HG02884 (cell line): ENCODE measurements at regions not wholly inside any gene's neighbourhood (a gene's known extent, or its start where the extent isn't known, plus 50 kb on each side); places are given as distances from the start of the nearest gene placed in this dataset.
"Not testable (repeated sequence)": the region's sequence is repeated elsewhere in the genome, so short reads cannot be mapped to it uniquely, and the experiment has no call there.

Experiments
- ATAC-seq: cut with Tn5 transposase; IDR thresholded peaks from one replicate; pipeline ENCODE4 v1.9.1; 2021; ENCODE audit warnings: mild to moderate bottlenecking, moderate library complexity; ENCODE audit not compliant: unreplicated experiment

DNA sequence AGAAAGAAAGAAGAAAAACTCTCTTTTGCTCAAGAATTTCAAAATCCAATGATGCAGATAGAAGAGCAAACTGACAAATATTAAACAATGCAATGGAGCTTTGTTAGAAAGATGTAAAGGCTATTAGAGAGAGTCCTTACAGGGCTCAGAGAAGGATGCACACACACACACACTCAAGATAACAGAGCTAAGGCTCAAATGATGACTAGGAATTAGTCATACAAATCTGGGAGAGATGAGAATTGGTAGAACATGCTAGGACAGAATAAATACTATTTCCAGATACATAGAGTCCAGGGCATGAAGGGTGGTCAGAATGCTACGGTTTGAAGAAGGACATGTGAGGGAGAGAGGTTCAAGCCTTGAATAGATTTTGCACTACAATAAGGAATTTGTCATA, 650.1 kb upstream of the MDGA2 start:
- ATAC-seq, result no peak

DNA sequence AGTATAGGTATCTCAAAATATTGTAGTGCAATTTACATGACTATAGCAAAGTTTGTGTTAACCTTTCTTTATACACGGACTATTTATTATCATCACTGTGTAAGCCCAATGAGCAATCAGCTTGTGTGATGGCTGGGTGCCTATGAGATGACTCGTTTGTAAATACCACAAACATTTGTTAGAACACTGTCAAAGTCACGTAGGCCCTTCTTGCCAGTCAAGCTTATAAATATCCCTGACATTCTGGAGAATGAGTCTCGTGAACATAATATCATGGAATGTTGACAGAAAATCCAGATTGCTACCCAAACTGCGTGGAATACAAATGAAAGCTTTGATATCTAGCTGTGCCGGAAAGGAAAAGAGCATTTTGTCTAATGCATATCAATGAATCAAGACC, 648.3 kb upstream of the MDGA2 start:
- ATAC-seq, result no peak

DNA sequence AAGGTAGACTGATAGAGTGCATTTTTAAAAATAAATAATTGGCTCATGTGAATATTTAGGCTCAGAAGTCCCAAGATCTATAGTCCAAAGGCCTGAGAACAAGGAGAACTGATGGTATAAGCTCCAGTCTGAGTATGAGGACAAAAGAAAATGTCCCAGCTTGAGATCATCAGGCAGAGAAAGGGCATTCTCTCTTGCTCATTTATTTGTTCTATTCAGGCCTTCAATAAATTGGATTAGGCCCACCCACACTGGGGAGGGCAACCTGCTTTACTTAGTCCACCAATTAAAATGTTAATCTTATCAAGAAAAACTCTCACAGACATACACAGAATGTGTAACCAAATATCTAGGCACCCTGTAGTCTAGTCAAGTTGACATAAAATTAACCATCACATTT, 644.4 kb upstream of the MDGA2 start:
- ATAC-seq, result no peak

DNA sequence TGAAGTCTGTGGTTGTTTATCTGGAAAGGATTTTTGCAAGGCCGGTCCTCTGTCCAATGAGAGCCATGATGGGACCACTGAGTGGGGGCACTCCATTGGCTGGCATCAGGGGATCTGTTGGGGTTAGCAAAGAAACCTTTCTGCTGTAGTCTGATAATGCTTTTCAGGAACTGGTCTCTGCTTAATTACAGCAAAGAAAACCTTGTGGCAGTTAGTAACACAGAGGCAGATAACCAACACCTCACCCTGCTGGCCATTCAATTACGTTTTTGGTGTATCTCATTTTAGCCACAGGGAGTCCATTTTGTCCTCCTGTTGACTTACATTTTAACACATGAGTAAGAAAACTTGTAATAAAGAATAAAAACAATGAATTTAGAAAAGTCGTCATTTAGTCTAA, 629.3 kb upstream of the MDGA2 start:
- ATAC-seq, result no peak

DNA sequence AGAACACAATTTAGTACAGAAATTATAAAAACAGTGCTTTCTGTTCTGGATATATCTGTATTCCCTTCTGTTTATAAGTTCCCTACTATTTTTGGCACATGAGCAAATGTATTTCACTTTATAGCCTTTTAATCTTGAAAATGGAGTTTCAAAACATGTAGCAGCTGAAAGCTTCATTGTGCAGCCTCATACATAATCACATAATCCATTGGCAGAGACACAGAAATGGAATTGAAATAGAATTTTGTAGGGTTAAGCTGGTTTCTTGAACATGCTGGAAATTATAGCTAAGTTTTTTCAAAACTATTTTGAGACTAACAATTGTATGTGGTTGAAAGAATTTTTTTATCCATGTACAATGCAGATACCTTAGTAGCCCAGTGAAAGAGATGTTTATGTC, 614.3 kb upstream of the MDGA2 start:
- ATAC-seq, result no peak

DNA sequence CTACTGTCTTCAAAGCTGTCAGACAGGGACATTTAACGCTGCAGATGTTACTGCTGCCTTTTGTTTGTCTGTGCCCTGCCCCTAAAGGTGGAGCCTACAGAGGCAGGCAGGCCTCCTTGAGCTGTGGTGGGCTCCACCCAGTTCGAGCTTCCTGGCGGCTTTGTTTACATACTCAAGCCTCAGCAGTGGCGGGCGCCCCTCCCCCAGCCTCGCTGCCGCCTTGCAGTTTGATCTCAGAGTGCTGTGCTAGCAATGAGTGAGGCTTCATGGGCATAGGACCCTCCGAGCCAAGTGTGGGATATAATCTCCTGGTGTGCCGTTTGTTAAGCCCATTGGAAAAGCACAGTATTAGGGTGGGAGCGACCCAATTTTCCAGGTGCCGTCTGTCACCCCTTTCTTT, 609.8 kb upstream of the MDGA2 start:
- not testable (repeated sequence) for ATAC-seq

DNA sequence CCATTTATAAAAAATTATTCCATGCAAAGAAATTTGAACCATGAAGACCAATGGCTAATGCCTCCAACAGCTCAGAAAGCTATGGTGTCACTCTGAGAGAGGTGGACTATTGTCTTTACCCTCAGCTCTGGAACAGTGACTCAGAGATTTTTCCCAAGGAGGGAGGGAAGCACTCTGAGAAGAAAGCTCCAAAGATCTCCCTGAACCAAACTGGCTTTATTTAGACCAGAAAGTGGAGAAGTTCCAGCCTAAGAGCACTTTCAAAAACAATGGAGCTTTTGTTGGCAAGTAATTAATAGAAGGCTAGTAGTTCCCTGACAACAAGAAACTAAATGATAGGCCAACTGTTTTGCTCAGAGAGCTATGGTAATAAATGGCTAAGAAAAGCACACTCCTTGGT, 599.9 kb upstream of the MDGA2 start:
- no peak for ATAC-seq

DNA sequence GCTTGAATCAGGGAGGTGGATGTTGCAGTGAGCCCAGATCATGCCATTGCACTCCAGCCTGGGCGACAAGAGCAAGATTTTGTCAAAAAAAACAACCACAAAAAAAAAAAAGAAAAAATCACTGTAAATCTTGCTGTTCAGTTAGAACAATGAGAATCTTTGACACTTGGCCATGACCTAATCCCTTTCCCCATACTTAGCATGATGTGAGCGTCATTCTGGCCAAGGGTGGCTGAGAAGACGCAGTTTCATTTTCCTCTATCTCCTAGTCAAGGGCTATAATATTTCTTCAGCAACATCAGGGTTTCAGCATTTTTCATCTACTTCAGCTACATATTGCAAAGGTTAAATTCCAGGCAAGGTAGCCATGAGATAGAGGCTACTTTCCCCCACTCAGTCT, 599.4 kb upstream of the MDGA2 start:
- ATAC-seq, result no peak

DNA sequence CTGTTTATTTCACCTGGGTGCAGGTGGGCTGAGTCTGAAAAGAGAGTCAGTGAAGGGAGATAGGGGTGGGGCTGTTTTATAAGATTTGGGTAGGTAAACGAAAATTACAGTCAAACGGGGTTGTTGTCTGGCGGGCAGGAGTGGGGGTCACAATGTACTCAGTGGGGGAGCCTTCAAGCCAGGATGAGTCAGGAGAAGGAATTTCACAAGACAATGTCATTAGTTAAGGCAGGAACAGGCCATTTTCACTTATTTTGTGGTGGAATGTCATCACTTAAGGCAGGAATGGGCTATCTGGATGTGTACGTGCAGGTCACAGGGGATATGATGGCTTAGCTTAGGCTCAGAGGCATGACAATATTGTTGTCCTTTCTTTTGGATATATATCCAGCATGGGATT, 592.5 kb upstream of the MDGA2 start:
- not testable (repeated sequence) for ATAC-seq

DNA sequence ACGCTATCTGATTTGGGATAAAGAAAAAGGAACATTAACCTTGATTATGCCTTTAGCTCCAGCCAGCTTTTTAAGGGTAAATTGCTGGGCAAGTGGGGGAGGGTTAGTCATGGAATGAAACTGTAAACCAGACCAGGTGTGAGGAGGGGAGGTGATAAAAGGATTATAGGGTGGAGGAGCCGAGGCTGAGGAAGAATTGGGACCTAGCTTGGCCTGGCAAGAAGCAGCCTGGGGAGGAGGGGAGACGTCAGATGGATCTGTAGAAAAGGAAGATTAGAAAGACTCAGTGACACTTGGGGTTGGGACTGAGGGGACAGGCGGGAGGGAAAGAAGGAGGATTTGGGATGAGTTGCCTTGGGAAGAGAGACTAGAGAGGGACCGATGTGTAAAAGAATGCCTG, 590.8 kb upstream of the MDGA2 start:
- not testable (repeated sequence) for ATAC-seq

DNA sequence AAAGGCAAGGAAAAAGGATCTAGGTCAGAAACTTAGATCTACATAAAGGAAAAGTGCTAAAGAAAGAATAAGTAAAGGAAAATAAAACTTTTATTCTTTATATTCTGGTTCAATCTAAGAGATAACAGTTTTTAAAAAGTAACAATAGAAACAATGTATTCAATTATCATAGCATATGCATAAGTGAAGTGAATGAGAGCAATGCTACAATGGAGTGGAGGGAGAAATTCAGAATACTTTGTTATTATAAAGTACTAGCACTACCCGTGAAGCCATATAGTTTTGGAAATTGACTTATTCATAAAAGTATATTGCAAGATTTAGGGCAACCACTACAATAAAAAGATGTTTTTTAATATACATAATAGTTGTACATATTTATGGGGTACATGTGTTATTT, 586.0 kb upstream of the MDGA2 start:
- no peak for ATAC-seq

DNA sequence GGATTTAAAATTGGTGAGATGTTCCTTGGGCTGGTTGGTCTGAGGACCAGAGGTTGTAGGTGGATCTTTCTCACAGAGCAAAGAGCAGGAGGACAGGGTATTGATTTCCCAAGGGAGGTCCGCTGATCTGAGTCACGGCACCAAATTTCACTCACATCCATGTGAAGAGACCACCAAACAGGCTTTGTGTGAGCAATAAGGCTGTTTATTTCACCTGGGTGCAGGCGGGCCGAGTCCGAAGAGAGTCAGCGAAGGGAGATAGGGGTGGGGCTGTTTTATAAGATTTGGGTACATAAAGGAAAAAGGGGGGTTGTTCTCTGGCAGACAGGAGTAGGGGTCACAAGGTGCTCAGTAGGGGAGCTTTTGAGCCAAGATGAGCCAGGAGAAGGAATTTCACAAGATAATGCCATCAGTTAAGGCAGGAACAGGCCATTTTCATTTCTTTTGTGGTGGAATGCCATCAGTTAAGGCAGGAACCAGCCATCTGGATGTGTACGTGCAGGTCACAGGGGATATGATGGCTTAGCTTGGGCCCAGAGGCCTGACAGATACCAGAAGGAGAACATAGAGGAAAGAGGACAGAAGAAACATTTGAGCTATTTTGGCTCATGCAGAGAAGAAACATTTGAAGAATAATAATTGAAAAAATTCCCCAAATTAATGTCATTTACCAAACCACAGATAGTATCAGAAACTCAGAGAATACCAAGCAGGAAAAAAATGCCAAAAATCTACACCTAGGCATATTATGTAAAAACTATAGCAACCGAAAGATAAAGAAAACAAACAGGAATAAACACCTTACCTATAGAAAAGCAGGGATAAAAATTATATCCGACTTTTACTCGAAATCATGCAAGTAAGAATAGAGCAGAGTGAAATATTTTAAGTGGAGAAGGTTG, 585.2 kb upstream of the MDGA2 start:
- ATAC-seq, result not testable (repeated sequence)

DNA sequence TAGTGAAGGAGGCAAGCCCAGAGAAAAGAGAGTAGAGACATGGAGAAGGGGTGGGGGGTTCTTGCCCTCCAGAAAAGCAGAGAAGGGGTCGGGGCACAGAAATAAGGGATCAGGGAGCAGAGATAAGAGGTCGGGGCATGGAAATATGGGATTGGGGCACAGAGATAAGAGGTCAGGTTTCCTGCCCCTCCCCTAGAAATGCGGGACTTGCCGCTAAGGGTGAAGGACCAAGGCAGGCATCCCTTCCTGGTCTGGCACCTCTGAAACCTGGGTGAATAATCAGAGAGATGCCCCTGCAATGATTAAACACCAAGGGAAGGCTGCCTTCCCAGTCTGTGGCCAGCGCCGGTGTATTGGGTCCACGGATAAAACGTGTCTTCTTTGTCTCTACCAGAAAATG, 584.5 kb upstream of the MDGA2 start:
- not testable (repeated sequence) for ATAC-seq

DNA sequence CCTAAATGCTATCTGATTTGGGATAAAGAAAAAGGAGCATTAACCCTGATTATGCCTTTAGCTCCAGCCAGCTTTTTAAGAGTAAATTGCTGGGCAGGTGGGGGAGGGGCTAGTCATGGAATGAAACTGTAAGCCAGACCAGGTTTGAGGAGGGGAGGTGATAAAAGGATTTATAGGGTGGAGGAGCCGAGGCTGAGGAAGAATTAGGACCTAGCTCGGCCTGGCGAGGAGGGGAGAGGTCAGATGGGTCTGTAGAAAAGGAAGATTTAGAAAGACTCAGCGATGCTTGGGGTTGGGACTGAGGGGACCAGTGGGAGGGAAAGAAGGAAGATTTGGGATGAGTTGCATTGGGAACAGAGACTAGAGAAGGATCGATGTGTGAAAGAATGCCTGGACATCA, 583.8 kb upstream of the MDGA2 start:
- ATAC-seq, result not testable (repeated sequence)

DNA sequence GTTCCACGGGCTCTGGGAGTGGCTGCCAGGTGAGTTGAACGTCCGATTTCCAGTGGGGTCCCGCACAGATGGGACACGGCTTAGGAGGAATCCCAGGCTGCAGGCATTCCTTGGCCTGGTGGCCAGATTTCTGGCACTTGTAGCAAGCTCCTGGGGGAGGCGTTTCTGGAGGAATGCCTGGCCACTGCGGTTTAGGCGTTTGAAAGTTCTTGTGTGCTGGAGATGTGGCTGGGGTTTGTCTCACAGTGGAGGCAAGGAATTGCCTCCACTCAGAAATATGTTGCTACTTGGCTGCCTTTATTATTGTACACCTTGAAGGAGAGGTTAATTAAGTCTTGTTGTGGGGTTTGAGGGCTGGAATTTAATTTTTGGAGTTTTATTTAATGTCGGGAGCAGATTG, 583.3 kb upstream of the MDGA2 start:
- ATAC-seq, result not testable (repeated sequence)

DNA sequence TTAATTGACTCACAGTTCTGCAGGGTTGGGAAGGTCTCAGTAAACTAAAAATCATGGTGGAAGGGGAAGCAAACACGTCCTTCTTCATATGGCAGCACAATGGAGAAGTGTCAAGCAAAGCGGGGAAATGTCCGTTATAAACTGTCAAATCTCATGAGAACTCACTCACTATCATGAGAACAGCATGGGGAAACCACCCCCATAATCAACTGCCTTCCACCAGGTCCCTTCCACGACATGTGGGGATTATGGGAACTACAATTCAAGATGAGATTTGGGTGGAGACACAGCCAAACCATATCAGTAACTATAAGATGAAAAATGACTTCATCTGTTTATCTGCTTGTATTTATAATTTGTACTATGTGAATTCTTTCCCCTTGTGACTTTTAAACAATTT, 577.6 kb upstream of the MDGA2 start:
- ATAC-seq, result no peak

DNA sequence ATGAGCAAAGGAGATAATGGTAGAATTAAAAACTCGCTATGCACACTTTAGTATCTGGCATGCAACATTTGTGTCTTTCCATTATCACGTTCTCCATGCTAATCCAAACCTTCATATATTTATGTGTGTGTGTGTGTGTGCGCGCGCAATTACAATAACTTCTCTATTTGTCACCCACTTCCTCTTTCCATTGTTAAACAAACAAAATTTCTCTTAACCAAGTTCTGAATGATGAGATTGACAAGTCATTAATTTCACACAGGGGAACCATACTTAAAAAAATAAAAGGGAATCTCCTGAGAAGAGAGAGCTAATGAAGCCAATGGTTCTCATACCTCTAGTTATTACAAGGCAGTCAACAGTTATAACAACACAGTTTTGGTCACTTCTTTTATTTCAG, 575.9 kb upstream of the MDGA2 start:
- ATAC-seq, result no peak

DNA sequence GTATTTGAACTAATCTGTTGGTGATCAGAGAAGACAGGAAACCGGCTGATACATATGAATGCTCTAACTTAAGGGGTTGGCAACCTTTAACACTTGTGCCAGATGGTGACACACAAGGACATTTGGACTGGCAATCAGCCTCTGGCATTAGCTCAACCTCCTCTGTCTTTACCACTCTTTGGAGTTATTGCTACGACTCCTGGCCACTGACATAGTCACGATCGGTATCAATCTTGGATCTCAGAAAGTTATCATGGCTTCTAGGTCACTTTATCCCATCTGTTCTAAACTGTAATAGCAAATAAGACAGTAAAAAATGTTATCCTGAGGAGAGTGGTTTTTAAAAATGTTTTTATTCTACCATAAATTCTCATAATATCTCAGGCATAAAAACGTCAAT, 575.2 kb upstream of the MDGA2 start:
- ATAC-seq, result no peak

DNA sequence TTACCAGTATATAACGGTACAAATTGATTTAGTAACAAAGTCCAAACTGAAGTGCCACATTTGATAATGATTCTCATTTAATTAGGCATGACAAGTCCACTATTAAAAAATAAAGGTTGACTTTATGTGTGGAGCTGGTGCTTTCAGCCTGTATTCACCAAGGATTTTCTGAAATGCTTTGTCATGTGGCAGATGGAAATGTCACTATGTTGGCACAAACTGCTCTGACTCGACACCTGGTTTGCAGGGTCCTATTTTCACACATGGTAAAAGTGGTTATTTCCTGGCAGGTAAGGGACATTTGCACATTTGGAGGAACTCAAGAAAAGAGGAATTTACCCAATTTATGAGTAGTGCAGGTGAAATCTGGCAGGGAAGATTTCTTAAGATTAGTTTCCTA, 572.6 kb upstream of the MDGA2 start:
- ATAC-seq, result no peak

DNA sequence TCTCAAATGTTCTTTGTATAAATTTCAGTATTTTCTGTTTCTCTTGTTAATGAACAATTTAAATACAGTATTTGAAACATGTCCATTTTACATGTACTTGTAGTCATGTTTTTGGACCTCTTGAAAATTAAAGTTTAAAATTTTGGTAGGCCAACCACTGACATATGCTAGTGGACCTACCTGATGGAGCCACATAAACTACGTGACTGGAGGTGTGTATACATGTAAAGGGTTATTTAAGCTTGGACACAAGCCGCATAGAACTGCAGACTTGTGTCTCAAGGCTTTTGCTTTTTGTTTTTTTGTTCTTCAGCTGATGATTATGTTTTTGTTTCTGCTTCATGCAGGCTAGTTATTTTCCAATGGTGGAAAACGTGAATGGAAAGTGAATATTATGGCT, 568.5 kb upstream of the MDGA2 start:
- ATAC-seq, result no peak

DNA sequence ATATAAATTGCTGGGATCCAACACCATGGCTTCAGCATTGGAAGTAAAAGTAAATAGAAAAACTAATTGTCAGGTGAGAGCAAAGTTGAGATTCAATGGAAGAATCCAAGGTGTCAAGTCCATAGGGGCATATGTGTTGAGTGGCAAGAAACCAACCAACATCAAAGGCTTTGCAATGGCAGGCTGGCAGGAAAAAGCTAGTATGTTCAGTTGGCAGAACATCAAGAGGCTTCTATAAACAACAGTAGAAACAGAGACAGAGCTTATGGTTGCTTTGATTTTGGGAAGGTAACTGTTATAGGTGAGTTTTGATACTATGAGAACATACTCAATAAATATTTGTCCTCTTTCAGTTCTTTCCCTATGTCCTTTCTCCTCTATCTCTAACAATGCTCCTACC, 553.7 kb upstream of the MDGA2 start:
- ATAC-seq, result no peak

DNA sequence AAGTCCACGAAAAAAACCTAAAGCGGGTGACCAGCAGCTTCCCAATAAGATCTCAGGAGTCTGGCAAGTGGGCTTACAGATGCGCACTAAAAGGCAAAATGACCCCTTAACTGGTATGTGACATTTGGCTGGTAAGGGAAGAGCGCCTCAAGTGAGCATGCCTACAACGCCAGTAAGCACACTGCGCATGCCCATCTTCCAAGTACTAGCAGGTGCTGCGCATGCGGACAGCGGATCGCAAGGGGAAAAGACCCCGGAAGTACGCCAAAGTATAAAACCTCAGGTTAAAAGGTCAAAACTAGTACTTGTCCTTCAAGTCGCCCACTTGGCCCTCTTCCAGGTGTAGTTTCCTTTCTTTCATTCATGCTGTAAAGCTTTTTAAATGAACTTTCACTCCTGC, 518.5 kb upstream of the MDGA2 start:
- ATAC-seq, result no peak

DNA sequence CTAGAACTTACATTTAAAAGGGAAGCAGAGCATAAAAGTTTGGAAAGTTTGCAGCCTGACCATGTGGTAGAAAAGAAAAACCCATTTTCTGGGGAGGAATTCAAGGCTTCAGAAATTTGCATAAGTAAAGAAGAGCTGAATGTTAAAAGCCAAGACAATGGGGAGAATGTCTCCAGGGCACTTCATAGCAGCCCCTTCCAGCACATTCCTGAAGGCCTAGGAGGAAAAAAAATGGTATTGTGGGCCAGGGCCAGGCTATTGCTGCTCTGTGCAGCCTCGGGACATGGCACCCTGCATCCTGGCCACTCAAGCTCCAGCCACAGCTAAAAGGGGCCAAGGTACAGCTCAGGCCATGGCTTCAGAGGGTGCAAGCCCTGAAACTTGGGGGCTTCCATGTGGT, 474.2 kb upstream of the MDGA2 start:
- ATAC-seq, result not testable (repeated sequence)
